WERI-Rb-1 (cell line): ENCODE measurements at regions not wholly inside any gene's neighbourhood (a gene's known extent, or its start where the extent isn't known, plus 50 kb on each side); places are given as distances from the start of the nearest gene placed in this dataset.

Experiments used
- DNase-seq: peaks from one replicate; pipeline ENCODE4 v3.0.0-alpha.2; 2020
- H3K27ac ChIP-seq: fragments of 250-450 bp; sonication (Bioruptor Pico); 2 replicates; pipeline ENCODE4 v1.5.1; 2020; ENCODE audit warnings: mild to moderate bottlenecking, moderate library complexity
- H3K27me3 ChIP-seq: fragments of 250-450 bp; sonication (Bioruptor Pico); 2 replicates; pipeline ENCODE4 v1.5.1; 2021; ENCODE audit warnings: mild to moderate bottlenecking, low read depth, moderate library complexity; ENCODE audit not compliant: insufficient read depth, severe bottlenecking
- H3K36me3 ChIP-seq: fragments of 250-450 bp; sonication (Bioruptor Pico); 2 replicates; pipeline ENCODE4 v1.5.1; 2020; ENCODE audit warnings: mild to moderate bottlenecking, moderate library complexity
- H3K4me3 ChIP-seq: 2 replicates; pipeline ENCODE4 v1.5.1; 2011; ENCODE audit warnings: low read depth, mild to moderate bottlenecking, control low read depth, low read length
- H3K9me3 ChIP-seq: fragments of 250-450 bp; sonication (Bioruptor Pico); 2 replicates; pipeline ENCODE4 v1.5.1; 2021; ENCODE audit warnings: mild to moderate bottlenecking, moderate library complexity; ENCODE audit not compliant: severe bottlenecking
- TF ChIP-seq, protein P1 (sequence below): IDR thresholded peaks from 2 replicates; pipeline ENCODE4 v1.5.1; 2011; ENCODE audit warnings: low read depth, mild to moderate bottlenecking, control low read depth, inconsistent platforms, low read length

- Histone ChIP-seq H3K4me3 (no peak overlapping the region), H3K27ac (no peak overlapping the region), H3K9me3 (no peaks in the 10 kb centered on the region), H3K27me3 (no peaks in the 10 kb centered on the region), H3K36me3 (no peaks in the 10 kb centered on the region)
- TF ChIP-seq, protein P1, sequence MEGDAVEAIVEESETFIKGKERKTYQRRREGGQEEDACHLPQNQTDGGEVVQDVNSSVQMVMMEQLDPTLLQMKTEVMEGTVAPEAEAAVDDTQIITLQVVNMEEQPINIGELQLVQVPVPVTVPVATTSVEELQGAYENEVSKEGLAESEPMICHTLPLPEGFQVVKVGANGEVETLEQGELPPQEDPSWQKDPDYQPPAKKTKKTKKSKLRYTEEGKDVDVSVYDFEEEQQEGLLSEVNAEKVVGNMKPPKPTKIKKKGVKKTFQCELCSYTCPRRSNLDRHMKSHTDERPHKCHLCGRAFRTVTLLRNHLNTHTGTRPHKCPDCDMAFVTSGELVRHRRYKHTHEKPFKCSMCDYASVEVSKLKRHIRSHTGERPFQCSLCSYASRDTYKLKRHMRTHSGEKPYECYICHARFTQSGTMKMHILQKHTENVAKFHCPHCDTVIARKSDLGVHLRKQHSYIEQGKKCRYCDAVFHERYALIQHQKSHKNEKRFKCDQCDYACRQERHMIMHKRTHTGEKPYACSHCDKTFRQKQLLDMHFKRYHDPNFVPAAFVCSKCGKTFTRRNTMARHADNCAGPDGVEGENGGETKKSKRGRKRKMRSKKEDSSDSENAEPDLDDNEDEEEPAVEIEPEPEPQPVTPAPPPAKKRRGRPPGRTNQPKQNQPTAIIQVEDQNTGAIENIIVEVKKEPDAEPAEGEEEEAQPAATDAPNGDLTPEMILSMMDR: no peak
- DNase-seq: no peak
These were observed 188.5 kb upstream of the FERD3L start for GRCh38 chr7:19333706-19334105.

GRCh38 chr7:19327018-19327417 is 181.8 kb upstream of the FERD3L start:
- no peaks in the 10 kb centered on the region for H3K36me3 ChIP-seq
- TF ChIP-seq, protein P1: no peak
- no peak for DNase-seq

GRCh38 chr7:19322002-19322401 is 176.8 kb upstream of the FERD3L start:
- no peak overlapping the region for H3K27ac ChIP-seq

More at GRCh38 chr7:19327018-19327417, 181.8 kb upstream of the FERD3L start:
- Histone ChIP-seq H3K4me3 (no peak overlapping the region), H3K9me3 (no peaks in the 10 kb centered on the region), H3K27me3 (no peaks in the 10 kb centered on the region), H3K27ac (no peak overlapping the region)

GRCh38 chr7:19318287-19318686 is 173.1 kb upstream of the FERD3L start:
- Histone ChIP-seq H3K27me3 (no peaks in the 10 kb centered on the region), H3K9me3 (no peaks in the 10 kb centered on the region), H3K4me3 (no peak overlapping the region), H3K36me3 (no peaks in the 10 kb centered on the region), H3K27ac (no peak overlapping the region)
- DNase-seq: no peak
- TF ChIP-seq, protein P1: no peak

More at GRCh38 chr7:19322002-19322401, 176.8 kb upstream of the FERD3L start:
- TF ChIP-seq, protein P1: no peak
- no peak for DNase-seq
- Histone ChIP-seq H3K9me3 (no peaks in the 10 kb centered on the region), H3K36me3 (no peaks in the 10 kb centered on the region), H3K27me3 (no peaks in the 10 kb centered on the region), H3K4me3 (no peak overlapping the region)

- no peak for DNase-seq
These were observed 172.2 kb upstream of the FERD3L start for GRCh38 chr7:19317461-19317860.

DNA sequence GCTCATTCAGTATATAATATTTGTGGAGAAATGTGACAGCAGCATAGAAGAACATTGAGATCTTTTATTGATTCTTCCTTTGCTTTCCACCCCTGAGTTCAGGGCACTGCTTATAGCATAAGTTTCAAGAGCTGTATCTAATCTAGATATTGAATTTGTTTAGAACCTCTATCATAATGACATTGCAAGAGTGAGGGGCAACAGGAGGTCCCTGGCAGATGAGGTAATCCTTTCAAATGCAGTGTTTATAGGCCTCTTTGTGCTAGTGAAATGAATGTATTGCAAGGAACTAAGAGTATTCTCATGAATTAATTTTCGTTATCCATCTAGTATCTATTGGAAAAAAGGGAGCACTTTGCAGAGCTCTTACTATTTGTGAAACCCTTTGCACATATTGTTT is 167.2 kb upstream of the FERD3L start:
- Histone ChIP-seq H3K27me3 (no peaks in the 10 kb centered on the region), H3K36me3 (no peaks in the 10 kb centered on the region), H3K4me3 (no peak overlapping the region), H3K9me3 (no peaks in the 10 kb centered on the region), H3K27ac (no peak overlapping the region)
- TF ChIP-seq, protein P1: no peak
- no peak for DNase-seq

More at GRCh38 chr7:19317461-19317860, 172.2 kb upstream of the FERD3L start:
- TF ChIP-seq, protein P1: no peak
- Histone ChIP-seq H3K9me3 (no peaks in the 10 kb centered on the region), H3K36me3 (no peaks in the 10 kb centered on the region), H3K27me3 (no peaks in the 10 kb centered on the region), H3K4me3 (no peak overlapping the region), H3K27ac (no peak overlapping the region)
